Glomerular endothelial cell (primary cell): ENCODE measurements at regions not wholly inside any gene's neighbourhood (a gene's known extent, or its start where the extent isn't known, plus 50 kb on each side); places are given as distances from the start of the nearest gene placed in this dataset.

Experiments used
- DNase-seq: peaks from one replicate; pipeline ENCODE4 v3.0.0-alpha.2; 2011; ENCODE audit warnings: low read depth, low spot score; ENCODE audit errors: extremely low read depth

DNA sequence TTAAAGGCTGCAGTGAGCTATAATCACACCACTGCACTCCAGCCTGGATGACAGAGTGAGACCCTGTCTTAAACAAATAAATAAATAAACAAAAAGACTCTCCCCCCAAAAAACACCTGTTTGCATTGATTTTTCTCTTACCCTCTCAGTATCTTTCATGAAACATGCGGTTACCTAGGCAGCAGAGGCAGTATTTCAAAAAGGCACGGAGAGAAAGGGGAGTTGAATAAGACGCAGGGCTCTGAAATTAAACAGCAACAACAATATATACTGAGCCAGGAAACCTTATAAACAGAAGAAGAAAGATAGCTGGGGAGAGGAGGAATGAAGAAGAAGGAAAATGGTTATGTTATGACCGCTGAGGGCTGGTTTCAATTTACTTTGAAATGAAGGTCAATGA is 277.6 kb downstream of the BTG1 start:
- DNase-seq = no peak

DNA sequence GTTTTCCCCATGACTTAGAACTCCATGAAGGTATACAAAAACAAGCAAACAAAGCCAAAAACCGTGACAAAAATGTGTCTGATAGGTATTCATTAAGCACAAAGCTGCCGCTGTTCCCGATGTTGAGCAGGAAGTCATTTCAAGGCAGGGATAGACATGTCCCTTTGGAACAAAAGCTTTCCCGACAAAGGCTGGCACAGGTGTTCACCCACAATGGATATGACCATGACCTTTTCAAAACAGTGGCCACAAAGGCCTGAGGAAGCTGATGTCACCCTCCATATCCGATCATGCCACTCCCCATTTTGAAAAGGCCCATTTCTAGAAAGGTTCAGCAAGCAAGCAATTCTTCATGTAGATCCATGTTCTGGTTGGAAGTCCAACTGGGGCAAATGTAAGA is 279.1 kb downstream of the BTG1 start:
- DNase-seq = no peak

DNA sequence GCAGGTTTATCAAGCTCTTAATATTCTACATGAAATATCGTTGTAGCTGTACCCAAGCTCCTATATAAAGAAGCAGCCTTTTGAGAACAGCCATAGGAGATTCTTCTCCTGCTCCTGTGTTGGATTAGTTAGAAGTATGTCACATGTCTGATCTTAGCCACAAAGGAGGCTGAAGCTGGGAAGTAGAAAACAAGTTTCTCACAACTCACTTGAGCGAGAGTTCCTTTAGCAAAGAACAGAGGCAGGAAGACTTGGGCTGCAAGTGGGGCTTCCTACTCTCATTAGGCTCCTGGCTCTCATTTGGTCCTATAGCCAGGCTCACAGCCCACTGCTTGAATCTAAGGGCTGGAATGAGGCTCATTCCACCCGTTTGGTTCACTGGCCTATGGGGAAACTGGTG is 281.9 kb downstream of the BTG1 start:
- no peak for DNase-seq

DNA sequence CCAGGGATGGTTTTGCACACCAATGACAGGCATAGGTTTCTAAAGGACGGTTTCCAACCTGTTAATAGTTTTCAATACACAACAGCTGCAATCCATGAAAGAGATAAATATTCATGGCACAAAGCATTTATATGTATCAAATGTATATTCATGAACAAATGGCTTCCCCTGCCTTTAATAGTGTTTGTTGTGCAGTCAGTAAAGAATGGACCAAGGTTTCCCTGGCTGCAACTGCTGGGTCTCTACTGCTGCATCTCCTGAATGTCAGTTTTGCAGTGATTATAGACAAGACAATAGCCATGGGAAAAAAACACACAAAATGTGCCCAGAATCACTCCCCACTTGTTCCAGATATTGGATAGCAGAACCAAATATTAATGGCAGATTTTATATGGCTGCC is 284.1 kb downstream of the BTG1 start:
- DNase-seq = no peak

DNA sequence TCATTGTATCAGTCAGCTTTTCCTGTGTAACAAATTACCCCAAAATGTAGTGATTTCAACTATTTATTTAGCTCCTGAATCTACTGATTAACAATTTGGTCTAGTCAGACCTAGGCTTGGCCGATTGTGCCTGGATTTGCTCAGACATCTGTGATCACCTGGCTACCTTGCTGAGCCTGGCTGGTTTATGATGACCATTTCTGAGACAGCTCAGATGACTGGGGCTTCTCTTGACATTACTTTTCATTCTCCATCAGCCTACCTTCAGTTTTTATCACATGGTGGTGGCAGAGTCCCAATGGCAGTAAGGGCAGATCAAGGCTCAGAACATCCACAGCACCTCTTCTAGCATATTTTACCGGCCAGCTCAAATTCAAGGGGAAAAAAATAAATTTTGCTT is 286.3 kb downstream of the BTG1 start:
- no peak for DNase-seq

DNA sequence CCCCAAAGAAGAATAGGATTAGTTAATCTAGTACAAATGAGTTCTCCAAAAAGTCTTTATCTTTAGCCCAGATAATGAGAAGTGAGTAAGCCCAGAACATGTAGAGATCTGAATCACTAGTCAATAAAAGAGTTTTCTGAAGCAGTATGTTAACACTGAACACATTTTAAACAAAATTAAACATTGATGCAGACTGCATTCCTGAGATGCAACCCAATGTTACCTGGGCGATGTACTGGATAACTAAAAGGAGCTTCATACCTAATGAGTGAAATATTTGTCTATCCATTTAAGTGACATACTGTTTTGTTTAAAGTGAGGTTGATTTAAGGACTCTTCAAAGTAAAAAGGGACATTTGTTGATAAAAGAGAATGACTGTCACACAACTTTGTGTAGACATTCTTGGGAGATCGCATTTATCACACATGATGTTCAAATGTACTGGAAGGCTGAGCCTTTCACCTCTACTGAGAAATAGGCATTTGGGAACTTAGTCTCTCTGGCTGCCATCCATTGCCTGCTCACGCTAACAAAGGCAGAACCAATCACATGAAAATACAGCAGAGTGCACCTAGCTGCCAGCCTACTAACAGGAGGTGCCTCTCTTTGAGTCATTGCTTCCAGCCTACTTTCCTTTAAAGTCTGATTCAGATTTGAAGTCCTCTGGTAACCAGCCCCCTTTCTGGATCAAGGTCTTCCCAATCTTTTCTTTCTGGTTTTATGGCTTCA is 287.7 kb downstream of the BTG1 start:
- DNase-seq = no peak

DNA sequence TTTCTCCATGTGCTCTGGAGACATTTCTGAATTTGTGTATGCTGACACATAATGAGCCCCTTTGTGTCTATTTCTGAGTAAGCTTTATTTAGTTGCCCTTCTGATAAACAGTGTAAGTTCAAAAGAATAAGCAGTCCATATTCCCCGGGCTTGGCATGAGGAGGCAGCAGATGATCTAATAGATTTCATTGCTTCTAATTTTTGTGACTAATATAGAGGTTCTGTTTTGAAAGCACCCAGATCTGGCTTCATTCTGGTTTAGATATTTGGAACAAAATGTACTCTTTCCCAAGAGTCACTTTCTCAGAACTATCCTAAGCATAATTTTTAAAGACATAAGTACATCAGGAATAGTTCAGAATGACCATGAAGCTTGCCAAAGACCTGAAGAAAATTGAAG is 290.9 kb downstream of the BTG1 start:
- DNase-seq = no peak

DNA sequence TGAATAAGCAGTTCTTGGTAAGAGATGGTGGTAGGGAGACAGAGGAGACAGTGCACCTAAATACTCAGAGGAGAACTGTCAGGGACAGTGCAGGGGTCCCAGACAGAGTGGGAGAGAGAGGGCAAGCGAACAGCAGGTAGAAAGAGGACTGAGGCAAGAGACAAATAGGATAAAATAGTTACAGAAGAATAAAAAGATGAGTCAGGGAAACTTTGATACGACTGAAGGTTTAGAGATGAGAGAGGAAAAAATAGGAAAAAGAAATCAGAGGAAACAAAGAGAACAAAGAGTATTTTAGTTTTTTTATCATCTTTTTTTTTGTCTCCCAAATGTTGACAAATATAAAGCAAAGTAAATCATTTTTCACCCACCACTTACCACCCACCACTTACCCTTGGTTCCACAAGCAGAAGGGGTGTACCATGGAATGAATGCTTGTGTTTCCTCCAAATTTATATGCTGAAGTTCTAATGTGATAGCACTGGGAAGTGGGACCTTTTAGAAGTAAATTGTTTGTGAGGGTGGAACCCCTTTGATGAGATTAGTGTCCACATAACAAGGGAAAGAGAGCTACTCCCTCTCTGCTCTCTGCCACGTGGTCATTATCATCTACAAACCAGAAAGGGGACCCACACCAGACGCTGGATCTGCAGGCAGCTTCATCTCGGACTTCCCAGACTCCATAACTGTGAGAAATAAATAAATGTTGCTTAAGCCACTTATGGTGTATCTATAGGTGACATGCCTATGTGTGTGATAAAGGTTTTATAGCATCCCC is 292.1 kb downstream of the BTG1 start:
- no peak for DNase-seq

DNA sequence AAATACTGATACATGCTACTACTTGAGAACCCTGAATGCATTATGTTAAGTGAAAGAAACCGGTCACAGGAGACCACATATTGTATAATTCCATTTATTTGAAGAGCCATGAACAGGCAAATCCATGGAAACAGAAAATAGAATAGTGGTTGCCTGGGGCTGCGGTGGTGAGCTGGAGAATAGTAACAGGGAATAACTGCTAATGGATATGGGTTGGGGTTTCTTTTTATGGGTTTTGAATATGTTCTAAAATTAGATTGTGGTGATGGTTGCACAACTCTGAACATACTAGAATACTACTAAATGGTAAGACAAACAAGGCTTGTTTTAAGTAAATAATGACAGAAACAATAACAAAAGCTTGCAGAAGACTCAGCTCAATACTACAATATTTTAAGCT is 293.0 kb downstream of the BTG1 start:
- no peak for DNase-seq

DNA sequence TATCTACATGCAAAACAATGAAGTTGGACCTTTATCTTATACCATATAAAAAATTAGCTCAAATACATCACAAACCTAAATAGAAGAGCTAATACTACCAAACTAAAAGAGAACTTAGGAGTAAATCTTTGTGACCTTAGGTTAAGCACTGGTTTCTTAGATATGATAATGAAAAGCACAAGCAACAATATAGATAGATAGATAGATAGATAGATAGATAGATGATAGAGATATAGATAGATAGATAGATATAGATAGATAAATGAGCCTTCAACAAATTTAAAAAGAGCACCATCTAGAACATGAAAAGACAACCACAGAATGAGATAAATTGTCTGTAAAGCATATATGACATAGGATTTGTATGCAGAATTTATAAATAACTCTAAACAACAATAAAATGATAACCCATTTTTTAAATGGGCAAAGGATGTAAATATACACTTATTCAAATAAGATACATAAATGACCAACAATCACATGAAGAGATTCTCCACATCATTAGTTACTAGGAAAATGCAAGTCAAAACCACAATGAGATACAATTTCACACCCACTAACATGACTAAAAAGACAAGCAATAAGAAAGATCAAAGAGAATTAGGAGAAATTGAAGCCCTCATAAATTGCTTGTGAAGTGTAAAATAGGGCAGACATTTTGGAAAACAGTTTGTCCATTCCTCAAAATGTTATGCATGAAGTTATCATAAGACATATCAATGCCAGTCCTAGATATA is 293.7 kb downstream of the BTG1 start:
- no peak for DNase-seq

DNA sequence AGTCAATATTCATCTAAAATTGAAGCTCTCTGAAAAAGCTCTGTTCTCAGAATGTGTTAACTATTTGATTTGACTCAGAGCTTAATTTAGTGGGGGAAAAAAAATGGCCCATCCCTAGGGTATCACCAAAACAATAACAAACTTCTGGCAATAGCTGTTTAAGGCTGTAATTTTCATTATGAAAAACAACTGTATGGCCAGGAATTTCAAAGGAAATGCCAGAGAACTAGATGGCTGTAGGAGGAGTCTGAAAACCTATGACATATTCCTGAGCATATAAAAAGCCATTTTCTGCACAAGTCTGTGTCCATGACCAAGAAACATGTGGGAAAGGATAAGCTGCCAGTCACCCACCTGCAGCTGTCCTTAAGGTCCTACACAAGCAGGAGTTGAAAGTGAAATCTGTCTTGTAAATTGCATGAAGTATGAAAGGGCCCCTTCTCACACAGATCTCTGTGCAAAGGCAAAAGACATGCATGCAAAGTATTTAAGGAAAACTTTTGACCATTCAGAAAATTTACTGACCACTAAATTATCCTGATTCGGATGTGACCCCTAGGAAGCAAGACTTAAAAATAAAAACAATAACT is 299.1 kb downstream of the BTG1 start:
- peak; percentile 10 for DNase-seq

DNA sequence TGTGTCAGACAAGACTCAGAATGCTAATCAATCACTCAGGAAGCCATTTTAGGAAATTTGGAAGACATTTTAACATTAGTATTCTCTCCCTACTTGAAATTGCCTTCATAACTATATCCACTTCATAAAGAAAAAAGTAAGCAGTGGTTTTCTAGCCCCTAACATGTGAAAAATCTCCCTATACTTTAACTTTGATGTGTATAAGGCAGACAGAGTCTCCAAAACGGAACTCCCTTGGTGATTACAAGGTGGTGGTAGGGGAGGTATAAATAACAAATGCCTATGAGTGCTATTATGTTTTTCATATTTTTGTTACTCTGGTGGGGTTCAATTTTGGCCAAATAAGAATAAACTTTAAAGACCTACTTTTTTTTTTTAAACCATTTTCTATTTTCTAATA is 300.3 kb downstream of the BTG1 start:
- no peak for DNase-seq

DNA sequence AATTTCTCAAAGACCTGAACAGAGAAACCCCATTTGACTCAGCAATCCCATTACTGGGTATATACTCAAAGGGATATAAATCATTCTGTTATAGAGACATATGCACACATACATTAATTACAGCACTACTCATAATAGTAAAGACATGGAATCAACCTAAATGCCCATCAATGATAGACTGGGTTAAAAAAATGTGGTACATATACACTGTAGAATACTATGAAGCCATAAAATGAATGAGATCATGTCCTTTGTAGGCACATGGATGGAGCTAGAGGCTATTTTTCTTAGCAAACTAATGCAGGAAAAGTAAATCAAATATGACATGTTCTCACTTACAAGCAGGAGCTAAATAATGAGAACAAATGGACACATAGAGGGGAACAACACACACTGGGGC is 303.8 kb downstream of the BTG1 start:
- no peak for DNase-seq

DNA sequence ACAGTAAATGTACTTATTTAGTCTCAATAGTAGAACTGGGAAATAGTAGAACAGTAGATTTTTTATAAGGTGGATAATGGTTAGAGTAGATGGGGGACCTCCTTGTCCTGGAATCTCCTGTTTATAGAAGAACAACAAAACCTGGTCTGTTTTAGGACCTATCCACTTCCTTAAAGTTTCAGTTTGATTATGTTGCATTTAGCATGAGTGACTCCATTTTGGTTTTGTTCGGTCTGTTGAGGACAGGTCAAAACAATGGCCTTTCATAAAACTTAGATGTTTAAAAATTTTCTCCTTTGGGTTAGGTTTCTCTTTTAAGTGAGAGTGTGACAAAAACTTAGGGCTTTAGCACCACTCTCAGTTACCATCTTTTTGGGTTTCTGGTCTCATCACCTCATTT is 308.9 kb downstream of the BTG1 start:
- DNase-seq = no peak

DNA sequence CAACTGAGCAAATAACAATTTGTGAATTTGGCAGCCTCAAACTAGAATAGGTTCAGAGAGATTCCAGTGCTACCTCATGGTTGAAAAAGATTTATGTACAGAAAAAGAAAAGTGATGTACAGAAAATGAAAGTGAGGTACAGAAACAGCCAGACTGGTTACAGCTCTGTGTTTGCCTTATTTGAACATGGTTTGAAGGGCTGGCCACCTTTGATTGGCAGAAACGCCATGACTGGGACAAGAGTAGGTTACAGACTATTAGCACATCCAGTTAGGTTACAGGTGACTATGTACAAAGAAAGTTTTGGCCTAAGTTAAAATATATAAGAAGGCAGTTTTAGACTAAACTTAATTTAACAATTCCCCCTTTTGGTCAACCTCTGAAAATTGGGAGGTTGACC is 309.4 kb downstream of the BTG1 start:
- DNase-seq = no peak

DNA sequence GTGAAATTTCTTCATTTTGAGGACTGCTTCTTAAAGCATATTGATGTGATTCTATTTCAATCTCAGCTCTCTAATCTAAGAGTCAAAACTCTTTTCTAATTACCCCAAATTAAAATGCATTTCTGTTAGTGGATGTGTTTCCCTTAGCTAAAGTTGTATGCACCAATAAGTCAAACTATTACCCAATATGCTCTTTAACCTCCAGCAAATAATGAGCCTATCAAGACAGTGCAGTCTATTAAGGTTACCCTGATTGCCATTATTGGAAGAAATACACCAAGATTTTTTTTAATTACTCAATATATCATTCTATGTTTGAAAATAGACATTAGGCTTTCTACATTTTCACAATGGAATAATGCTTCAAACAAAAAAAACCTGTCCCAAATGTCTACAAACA is 310.0 kb downstream of the BTG1 start:
- no peak for DNase-seq

DNA sequence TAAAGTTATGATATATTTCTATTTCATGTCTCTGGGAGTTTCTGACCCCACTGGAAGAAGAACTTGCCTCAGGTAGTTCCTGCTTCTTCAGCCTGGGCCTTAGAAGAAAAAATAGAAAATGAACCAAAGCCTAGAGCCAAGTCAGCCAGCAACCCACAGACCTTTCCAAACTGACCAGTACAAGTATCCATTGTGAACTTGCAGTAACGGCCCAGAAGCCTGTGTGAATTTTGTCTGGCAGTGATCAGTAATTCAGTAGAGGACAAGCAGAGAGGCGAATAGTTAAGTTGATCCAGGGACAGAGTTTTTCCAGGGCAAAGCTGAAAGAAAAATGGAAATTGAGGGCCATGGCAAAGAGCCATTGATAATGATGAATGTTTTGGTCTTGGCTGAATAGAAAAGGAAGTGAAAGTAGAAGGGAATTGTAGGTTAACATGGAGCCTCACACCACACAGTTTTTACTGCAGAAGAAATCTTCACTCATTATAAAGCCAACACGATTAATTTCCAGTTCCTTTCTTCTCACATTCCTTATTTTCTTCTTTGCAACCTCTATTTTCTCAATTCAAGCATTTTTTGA is 311.8 kb downstream of the BTG1 start:
- DNase-seq = no peak

DNA sequence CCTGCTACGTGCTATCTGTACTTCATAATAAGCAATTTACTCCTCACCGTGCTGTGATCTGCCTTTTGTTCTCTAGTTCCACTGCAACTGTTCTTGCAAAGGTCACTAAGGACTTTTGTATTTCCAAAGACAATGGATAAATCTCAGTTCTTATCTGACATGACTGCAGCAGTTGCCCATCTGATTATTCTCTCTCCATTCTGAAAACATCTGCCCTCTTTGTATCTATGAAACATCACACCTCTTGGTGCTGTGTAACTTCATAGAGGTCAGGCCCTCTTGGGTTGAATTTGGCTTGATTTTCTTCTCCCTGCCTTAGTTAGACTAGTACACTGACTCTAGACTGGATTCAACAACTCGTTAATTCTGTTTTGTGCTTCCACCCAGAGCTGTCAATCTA is 319.6 kb downstream of the BTG1 start:
- DNase-seq = no peak

DNA sequence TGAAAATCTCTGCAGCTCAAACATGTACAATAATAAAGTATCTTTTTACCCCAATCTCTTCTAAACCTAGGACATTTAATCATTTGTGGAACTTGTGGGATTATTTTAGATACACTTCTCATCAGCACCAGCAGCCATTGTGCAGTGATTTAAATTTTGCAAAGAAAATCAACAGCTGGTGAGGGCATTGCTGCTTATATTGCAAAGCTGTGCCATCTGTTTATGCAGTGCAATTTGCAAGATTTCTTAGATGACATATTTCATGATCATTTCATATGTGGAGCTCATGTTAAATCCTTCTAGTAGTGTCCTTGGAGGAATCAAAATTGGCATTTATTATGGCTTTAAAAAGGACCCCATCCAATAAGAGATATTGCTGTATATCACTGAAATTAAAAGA is 320.7 kb downstream of the BTG1 start:
- no peak for DNase-seq

DNA sequence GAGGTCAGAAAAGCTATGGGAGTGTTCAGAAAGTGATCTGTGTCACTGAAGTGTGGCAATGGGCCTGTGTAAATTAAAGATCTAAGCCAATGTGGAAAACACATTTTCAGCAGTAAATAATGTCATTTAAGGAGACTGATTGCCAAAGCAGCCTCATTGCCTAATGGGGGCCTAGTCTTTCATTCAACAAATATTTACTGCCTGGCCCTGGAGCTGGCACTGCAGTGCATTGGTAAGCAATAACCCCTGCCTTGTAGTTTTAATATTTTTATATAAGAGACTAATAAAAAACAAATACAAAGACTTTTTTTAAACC is 326.6 kb downstream of the BTG1 start:
- DNase-seq = no peak
